NCI-H2196 treated with DMSO at 0.1 percent for 48 hours (cell line): ENCODE measurements at regions not wholly inside any gene's neighbourhood (a gene's known extent, or its start where the extent isn't known, plus 50 kb on each side); places are given as distances from the start of the nearest gene placed in this dataset.

Source experiments
- DNase-seq: peaks from one replicate; lab custom pipeline; 2025; ENCODE audit not compliant: unreplicated experiment; lab: John Stamatoyannopoulos, UW

GRCh38 chr18:26745288-26746181 is 120.0 kb downstream of the AQP4 start:
- DNase-seq: peak; percentile 72

GRCh38 chr18:26741758-26742157 is 123.7 kb downstream of the AQP4 start:
- DNase-seq: no peak

GRCh38 chr18:26741048-26741447 is 124.5 kb downstream of the AQP4 start:
- DNase-seq: no peak

- DNase-seq: no peak
Measured at GRCh38 chr18:26740396-26740795, 125.1 kb downstream of the AQP4 start.

- no peak for DNase-seq
Measured at GRCh38 chr18:26738706-26739105, 126.8 kb downstream of the AQP4 start.

- no peak for DNase-seq
Measured at GRCh38 chr18:26736301-26736700, 129.2 kb downstream of the AQP4 start.

GRCh38 chr18:26734760-26735159 is 130.7 kb downstream of the AQP4 start:
- no peak for DNase-seq

- no peak for DNase-seq
Measured at GRCh38 chr18:26729449-26729848, 136.1 kb downstream of the AQP4 start.

GRCh38 chr18:26729008-26729407 is 136.5 kb downstream of the AQP4 start:
- DNase-seq: no peak

- no peak for DNase-seq
Measured at GRCh38 chr18:26723981-26724380, 141.5 kb downstream of the AQP4 start.

- no peak for DNase-seq
Measured at GRCh38 chr18:26722565-26722931, 143.0 kb downstream of the AQP4 start.

GRCh38 chr18:26721854-26722564 is 143.5 kb downstream of the AQP4 start:
- DNase-seq: no peak

- no peak for DNase-seq
Measured at GRCh38 chr18:26719896-26720295, 145.6 kb downstream of the AQP4 start.

GRCh38 chr18:26717123-26717719 is 148.3 kb downstream of the AQP4 start:
- no peak for DNase-seq

- no peak for DNase-seq
Measured at GRCh38 chr18:26714739-26715138, 150.8 kb downstream of the AQP4 start.

- no peak for DNase-seq
Measured at GRCh38 chr18:26711756-26712155, 153.8 kb downstream of the AQP4 start.

GRCh38 chr18:26710470-26711096 is 154.9 kb downstream of the AQP4 start:
- DNase-seq: no peak

GRCh38 chr18:26709897-26710296 is 155.6 kb downstream of the AQP4 start:
- DNase-seq: no peak

- no peak for DNase-seq
Measured at GRCh38 chr18:26708806-26709716, 156.4 kb downstream of the AQP4 start.

GRCh38 chr18:26706911-26707351 is 158.6 kb downstream of the AQP4 start:
- DNase-seq: no peak
